HepG2 (cell line): ENCODE measurements at regions not wholly inside any gene's neighbourhood (a gene's known extent, or its start where the extent isn't known, plus 50 kb on each side); places are given as distances from the start of the nearest gene placed in this dataset.

ENCODE experiments used
- ATAC-seq: fragments of 200-7000 bp; cut with Tn5 transposase; 3 replicates; pipeline ENCODE4 v1.9.1; 2020; ENCODE audit warnings: mild to moderate bottlenecking, moderate library complexity
- BruUV-seq: library from RNA; stranded (reverse); fragments of 400-500 nt; replicated peaks from 2 replicates; lab custom pipeline; 2021; lab: Mats Ljungman, UMichigan
- CTCF ChIA-PET: fragments of 300-600 bp; formaldehyde crosslinking; extraction: SDS; loops from one replicate; lab custom pipeline; 2021; ENCODE audit warnings: low total read pairs, inconsistent platforms, low intra/inter-chr PET ratio; lab: Yijun Ruan, JAX
- POLR2A ChIA-PET: fragments of 350-600 bp; sonication (Branson Sonifier 250); formaldehyde crosslinking; loops from one replicate; lab custom pipeline; 2020; ENCODE audit warnings: antibody characterized with exemption, inconsistent platforms; lab: Yijun Ruan, JAX
- DNase-seq: peaks from one replicate; pipeline ENCODE4 v3.0.0-alpha.2; 2015; ENCODE audit warnings: low spot score
- FAIRE-seq: peaks from 3 replicates; lab custom pipeline; 2011; peaks lifted over from hg19 to GRCh38; lab: Jason Lieb, UNC
- H2AFZ ChIP-seq: one replicate; pipeline ENCODE4 v1.6.1; 2011; ENCODE audit warnings: low read length, inconsistent platforms
- H3K27ac ChIP-seq: fragments of 300-600 bp; 3 replicates; pipeline ENCODE4 v1.8.0; 2011; ENCODE audit warnings: mixed run types, mild to moderate bottlenecking, mixed read lengths, low read length, inconsistent platforms; ENCODE audit not compliant: insufficient read depth; ENCODE audit errors: extremely low read length
- H3K27me3 ChIP-seq, 2 experiments: fragments of 200-600 bp in 1 of 2; 2 replicates in 1 of 2; 3 replicates in 1 of 2; pipeline versions ENCODE4 v1.6.0 to v1.8.0; 2011; ENCODE audit warnings: low read length in 2 of 2, mild to moderate bottlenecking in 2 of 2, moderate library complexity in 2 of 2, inconsistent platforms in 1 of 2; ENCODE audit not compliant: insufficient read depth in 2 of 2, control insufficient read depth in 1 of 2
- H3K36me3 ChIP-seq, 2 experiments: fragments of 200-600 bp in 1 of 2; replicated peaks in 1 of 2; 2 replicates in 1 of 2; 3 replicates in 1 of 2; pipeline versions ENCODE4 v1.5.1 to v1.8.0; 2011; ENCODE audit warnings: low read length in 2 of 2, inconsistent platforms in 1 of 2; ENCODE audit not compliant: insufficient read depth in 2 of 2, control insufficient read depth in 1 of 2
- H3K4me1 ChIP-seq: 2 replicates; pipeline ENCODE4 v1.5.1; 2012; ENCODE audit warnings: low read length, inconsistent platforms; ENCODE audit not compliant: insufficient read depth
- H3K4me2 ChIP-seq: 2 replicates; pipeline ENCODE4 v1.6.0; 2011; ENCODE audit warnings: low read depth, low read length, inconsistent platforms
- H3K4me3 ChIP-seq, 3 experiments: fragments of 200-600 bp in 1 of 3; sonication (generic), shearing (Covaris generic) in 1 of 3; replicated peaks in 1 of 3; 2 replicates each; pipeline ENCODE4 v1.5.1; 2011 to 2016; ENCODE audit warnings: low read length in 3 of 3, inconsistent platforms in 2 of 3, low read depth in 2 of 3, mild to moderate bottlenecking in 2 of 3, control low read depth in 1 of 3, mixed read lengths in 1 of 3; ENCODE audit not compliant: insufficient read depth in 1 of 3
- H3K79me2 ChIP-seq: one replicate; pipeline ENCODE4 v1.6.1; 2011; ENCODE audit warnings: low read length, inconsistent platforms; ENCODE audit not compliant: insufficient read depth
- H3K9ac ChIP-seq: 2 replicates; pipeline ENCODE4 v1.6.0; 2011; ENCODE audit warnings: mild to moderate bottlenecking, low read depth, low read length, inconsistent platforms; ENCODE audit not compliant: insufficient read depth
- H3K9me3 ChIP-seq: 2 replicates; pipeline ENCODE4 v1.5.1; 2012; ENCODE audit warnings: mild to moderate bottlenecking, low read length
- H4K20me1 ChIP-seq: 2 replicates; pipeline ENCODE4 v1.6.0; 2011; ENCODE audit warnings: inconsistent platforms, mild to moderate bottlenecking, low read length, moderate library complexity; ENCODE audit not compliant: insufficient read depth
- ARID5B ChIP-seq: IDR thresholded peaks from 2 replicates; pipeline ENCODE4 v1.4.0; 2020; ENCODE audit warnings: mild to moderate bottlenecking, missing genetic modification reagents
- DNMT1 ChIP-seq: sonication (generic); formaldehyde crosslinking; IDR thresholded peaks from 2 replicates; pipeline ENCODE4 v1.5.1; 2020; ENCODE audit warnings: mild to moderate bottlenecking, missing genetic modification reagents
- HOXA9 ChIP-seq: sonication (generic); formaldehyde crosslinking; IDR thresholded peaks from 2 replicates; pipeline ENCODE4 v1.8.1; 2022; ENCODE audit warnings: missing genetic modification reagents, mild to moderate bottlenecking, moderate library complexity, borderline replicate concordance
- MXI1 ChIP-seq: IDR thresholded peaks from 3 replicates; pipeline ENCODE4 v1.6.1; 2012; ENCODE audit warnings: low read depth, low read length, inconsistent platforms, borderline replicate concordance
- NCOA2 ChIP-seq: sonication (generic); formaldehyde crosslinking; IDR thresholded peaks from 2 replicates; pipeline ENCODE4 v1.8.0; 2022; ENCODE audit warnings: inconsistent platforms
- NRL ChIP-seq: sonication (generic); formaldehyde crosslinking; IDR thresholded peaks from 2 replicates; pipeline ENCODE4 v1.5.0; 2020; ENCODE audit warnings: missing genetic modification reagents, mild to moderate bottlenecking, moderate library complexity, borderline replicate concordance
- POGZ ChIP-seq: sonication (generic); formaldehyde crosslinking; IDR thresholded peaks from 2 replicates; pipeline ENCODE4 v1.4.0; 2020; ENCODE audit warnings: mild to moderate bottlenecking, missing genetic modification reagents
- PPARG ChIP-seq: conservative IDR thresholded peaks from 2 replicates; pipeline ENCODE4 v1.6.1; 2016; ENCODE audit warnings: missing biosample characterization, missing genetic modification reagents
- PRDM4 ChIP-seq: sonication (generic); formaldehyde crosslinking; IDR thresholded peaks from 2 replicates; pipeline ENCODE4 v1.9.0; 2021; ENCODE audit warnings: missing genetic modification reagents, borderline replicate concordance
- RARG ChIP-seq: sonication (generic); formaldehyde crosslinking; IDR thresholded peaks from 2 replicates; pipeline ENCODE4 v1.4.0; 2020; ENCODE audit warnings: low read depth, mild to moderate bottlenecking, missing genetic modification reagents
- SMC3 ChIP-seq: IDR thresholded peaks from 2 replicates; pipeline ENCODE4 v1.6.1; 2011; ENCODE audit warnings: low read length, improper control_type of control experiment
- SNAI1 ChIP-seq: sonication (generic); formaldehyde crosslinking; IDR thresholded peaks from 2 replicates; pipeline ENCODE4 v1.5.0; 2020; ENCODE audit warnings: mild to moderate bottlenecking, missing genetic modification reagents, borderline replicate concordance
- TOE1 ChIP-seq: sonication (generic); formaldehyde crosslinking; IDR thresholded peaks from 2 replicates; pipeline ENCODE4 v1.4.0; 2020; ENCODE audit warnings: mild to moderate bottlenecking, missing genetic modification reagents
- ZBTB34 ChIP-seq: sonication (generic); formaldehyde crosslinking; IDR thresholded peaks from 2 replicates; pipeline ENCODE4 v1.8.0; 2022; ENCODE audit warnings: mild to moderate bottlenecking, missing genetic modification reagents
- ZNF143 ChIP-seq: sonication (generic); formaldehyde crosslinking; IDR thresholded peaks from 2 replicates; pipeline ENCODE4 v1.4.0; 2020; ENCODE audit warnings: missing genetic modification reagents
- ZNF331 ChIP-seq: sonication (generic); formaldehyde crosslinking; IDR thresholded peaks from 2 replicates; pipeline ENCODE4 v1.4.0; 2020; ENCODE audit warnings: missing genetic modification reagents
- ZNF343 ChIP-seq: sonication (generic); formaldehyde crosslinking; IDR thresholded peaks from 2 replicates; pipeline ENCODE4 v1.4.0; 2020; ENCODE audit warnings: mild to moderate bottlenecking, missing genetic modification reagents
- ZNF557 ChIP-seq: sonication (generic); formaldehyde crosslinking; IDR thresholded peaks from 2 replicates; pipeline ENCODE4 v1.4.0; 2020; ENCODE audit warnings: missing genetic modification reagents
- WGBS: methylation state at CpG from one replicate; pipeline ENCODE4 v1.1.6; 2017; ENCODE audit warnings: low lambda C conversion rate; 5-methylcytosine and 5-hydroxymethylcytosine counted together
- in situ Hi-C: cut with HindIII; loops from 2 replicates; pipeline ENCODE4 v1.10.0; 2017; ENCODE audit warnings: low pct_unique_long_range_greater_than_20kb; ENCODE audit not compliant: extremely low pct_ligation_motif_present
- intact Hi-C: fragments of 100-400 bp; cut with micrococcal nuclease; formaldehyde crosslinking; loops from one replicate; pipeline ENCODE4 v1.10.0; 2022; ENCODE audit not compliant: unreplicated experiment

GRCh38 chr11:130571947-130572584 lies 123.6 kb downstream of the ADAMTS15 start (continued):
- TF ChIP-seq SNAI1 (no peak), ZNF143 (CRISPR knock-in tag) (no peak), ZNF557 (CRISPR knock-in tag) (no peak), NCOA2 (CRISPR knock-in tag) (no peak), POGZ (CRISPR knock-in tag) (no peak), TOE1 (CRISPR knock-in tag) (no peak), PPARG (CRISPR knock-in tag) (no peak), RARG (CRISPR knock-in tag) (no peak), NRL (CRISPR knock-in tag) (no peak)
- TF ChIP-seq, all 625 proteins: peak for 0

- DNase-seq (no peak), FAIRE-seq (no peak), ATAC-seq (no peak)
- BruUV-seq, result no TSS peak
- Histone ChIP-seq H2AFZ (no peak overlapping the region), H3K36me3 (no peaks in the 10 kb centered on the region), H3K9me3 (no peaks in the 10 kb centered on the region), H3K4me1 (no peaks in the 10 kb centered on the region), H4K20me1 (no peaks in the 10 kb centered on the region), H3K4me2 (no peak overlapping the region), H3K4me3 (no peak overlapping the region), H3K79me2 (no peaks in the 10 kb centered on the region), H3K27me3 (peaks cover 0 to 4% of the 10 kb centered on the region in 2 experiments; a peak in 1 of 5 replicates), H3K27ac (no peak overlapping the region), H3K9ac (no peak overlapping the region)
- WGBS, result 0% methylated on average over 2 of the region's 2 CpGs
- in situ Hi-C loops, result no loop called here
- intact Hi-C loops, result no loop called here
- POLR2A ChIA-PET, result no interaction called here
- CTCF ChIA-PET, result no interaction called here
- TF ChIP-seq ZBTB34 (no peak), SMC3 (no peak), ARID5B (CRISPR knock-in tag) (no peak), ZNF331 (CRISPR knock-in tag) (no peak), ZNF343 (CRISPR knock-in tag) (no peak), PRDM4 (CRISPR knock-in tag) (no peak), DNMT1 (CRISPR knock-in tag) (no peak), MXI1 (no peak), HOXA9 (no peak)
Observed at GRCh38 chr11:130573767-130574166, 125.3 kb downstream of the ADAMTS15 start.
